NT2/D1 (cell line): ENCODE measurements at regions not wholly inside any gene's neighbourhood (a gene's known extent, or its start where the extent isn't known, plus 50 kb on each side); places are given as distances from the start of the nearest gene placed in this dataset.

Source experiments
- SUZ12 ChIP-seq: IDR thresholded peaks from 2 replicates; pipeline ENCODE4 v1.6.1; 2011; ENCODE audit not compliant: insufficient read length, insufficient read depth; ENCODE audit errors: extremely low read depth
- YY1 ChIP-seq: IDR thresholded peaks from 2 replicates; pipeline ENCODE4 v1.6.1; 2011; ENCODE audit not compliant: insufficient read length, insufficient read depth

DNA sequence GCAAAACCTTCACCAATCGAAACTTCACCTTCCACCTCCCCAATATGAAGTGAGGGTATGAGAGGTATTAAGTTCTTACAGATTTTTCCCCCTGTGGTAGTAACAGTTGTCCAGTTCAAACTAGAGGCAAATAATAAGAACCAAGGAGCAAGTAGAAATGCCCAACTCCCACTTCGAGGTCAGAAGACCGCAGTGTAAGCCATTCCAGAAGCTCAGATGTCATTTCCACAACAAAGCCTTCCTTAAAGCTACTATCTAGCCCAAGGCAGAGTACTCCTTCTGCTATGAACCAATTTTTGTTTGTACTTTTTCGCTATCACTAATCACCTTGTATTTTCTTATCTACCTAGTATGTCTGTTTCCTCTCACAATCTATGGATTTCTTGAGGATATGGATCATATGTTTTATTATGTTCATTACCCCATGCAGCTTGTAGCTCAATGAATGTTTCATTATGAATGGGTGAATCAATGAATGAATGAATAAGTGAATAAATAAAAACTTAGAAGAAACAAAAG is 235.7 kb upstream of the KCNMB2 start:
- TF ChIP-seq SUZ12, result no peak
- no peak for TF ChIP-seq YY1
